H1 (cell line): ENCODE measurements at regions not wholly inside any gene's neighbourhood (a gene's known extent, or its start where the extent isn't known, plus 50 kb on each side); places are given as distances from the start of the nearest gene placed in this dataset.

Experiments used
- BCL11A ChIP-seq, 2 experiments: IDR thresholded peaks; one replicate each; pipeline ENCODE4 v1.6.1; 2011; ENCODE audit warnings: low read depth in 2 of 2, low read length in 2 of 2, mild to moderate bottlenecking in 2 of 2
- CREB1 ChIP-seq: IDR thresholded peaks from 2 replicates; pipeline ENCODE4 v1.6.1; 2012; ENCODE audit warnings: inconsistent platforms
- CTCF ChIP-seq, 3 experiments: IDR thresholded peaks; 1 replicate in 2 of 3; 2 replicates in 1 of 3; pipeline versions ENCODE4 v1.5.1 to v1.6.1; 2011; ENCODE audit warnings: low read length in 3 of 3, mild to moderate bottlenecking in 3 of 3, inconsistent platforms in 2 of 3, low read depth in 1 of 3, moderate library complexity in 1 of 3; ENCODE audit not compliant: insufficient read depth in 1 of 3; ENCODE audit errors: control extremely low read depth in 1 of 3
- EP300 ChIP-seq, 2 experiments: IDR thresholded peaks; 1 replicate in 1 of 2; 2 replicates in 1 of 2; pipeline ENCODE4 v1.6.1; 2011 to 2012; ENCODE audit warnings: low read depth in 2 of 2, low read length in 2 of 2, mild to moderate bottlenecking in 2 of 2, borderline replicate concordance in 1 of 2, inconsistent platforms in 1 of 2, moderate library complexity in 1 of 2
- EZH2 ChIP-seq: fragments of 200-600 bp; sonication (generic); IDR thresholded peaks from 2 replicates; pipeline ENCODE4 v1.7.1; 2012; ENCODE audit warnings: low read depth, mild to moderate bottlenecking, moderate library complexity, low read length, inconsistent platforms; ENCODE audit not compliant: severe bottlenecking
- MAX ChIP-seq: IDR thresholded peaks from 2 replicates; pipeline ENCODE4 v1.6.1; 2012; ENCODE audit warnings: inconsistent platforms
- RXRA ChIP-seq: IDR thresholded peaks from 2 replicates; pipeline ENCODE4 v1.6.1; 2011; ENCODE audit warnings: low read depth, mild to moderate bottlenecking, low read length, moderate library complexity; ENCODE audit not compliant: insufficient read depth
- SUZ12 ChIP-seq: fragments of 200-600 bp; sonication (generic); IDR thresholded peaks from 2 replicates; pipeline ENCODE4 v1.6.1; 2012; ENCODE audit warnings: mild to moderate bottlenecking, inconsistent platforms, low read length, moderate library complexity, mixed read lengths
- TBP ChIP-seq: IDR thresholded peaks from 2 replicates; pipeline ENCODE4 v1.6.1; 2011; ENCODE audit warnings: low read depth, low read length, improper control_type of control experiment

DNA sequence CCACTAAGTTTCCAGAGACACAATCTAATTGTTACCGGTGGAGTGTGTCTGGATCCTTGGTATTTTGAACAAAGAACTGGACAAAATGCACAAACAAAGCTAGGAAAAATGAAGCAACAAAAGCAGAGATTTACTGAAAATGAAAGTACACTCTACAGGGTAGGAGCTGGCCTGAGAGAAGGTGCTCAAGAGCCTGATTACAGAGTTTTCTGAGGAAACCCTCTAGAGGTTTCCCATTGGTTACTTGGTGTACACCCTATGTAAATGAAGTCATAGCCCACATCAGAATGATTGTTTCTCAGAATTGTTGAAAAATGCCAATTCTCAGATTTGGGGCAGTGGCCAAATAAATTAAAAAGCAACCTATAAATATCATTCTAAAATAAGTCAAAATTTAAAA lies 436.4 kb downstream of the KCNJ18 start:
- no peak for TF ChIP-seq CTCF (IDR thresholded peaks at IDR 0.05; ENCODE audit: control extremely low read depth in 1 of 3, insufficient read depth in 1 of 3, low read depth in 1 of 3, low read length in 3 of 3)
- no peak for TF ChIP-seq MAX
- TF ChIP-seq EZH2 = no peak
- TF ChIP-seq TBP = no peak
- no peak for TF ChIP-seq EP300 (IDR thresholded peaks at IDR 0.05; ENCODE audit: borderline replicate concordance in 1 of 2, low read depth in 2 of 2, low read length in 2 of 2)
- TF ChIP-seq SUZ12 = no peak
- TF ChIP-seq BCL11A (IDR thresholded peaks at IDR 0.05; ENCODE audit: low read depth in 2 of 2, low read length in 2 of 2) = no peak
- no peak for TF ChIP-seq CREB1
- no peak for TF ChIP-seq RXRA
